Bronchial epithelial cell (primary cell): ENCODE measurements at regions not wholly inside any gene's neighbourhood (a gene's known extent, or its start where the extent isn't known, plus 50 kb on each side); places are given as distances from the start of the nearest gene placed in this dataset.
A peak's percentile ranks its signal among the peaks of the same experiment; 100 is the strongest.
"Not testable (repeated sequence)": the region's sequence is repeated elsewhere in the genome, so short reads cannot be mapped to it uniquely, and the experiment has no call there.

Experiments
- DNase-seq: peaks from one replicate; pipeline ENCODE4 v3.0.0-alpha.2; 2010; ENCODE audit warnings: low read depth
- FAIRE-seq: peaks from 2 replicates; lab custom pipeline; 2011; peaks lifted over from hg19 to GRCh38; lab: Jason Lieb, UNC
- H3K27me3 ChIP-seq: 2 replicates; pipeline ENCODE4 v1.5.1; 2011; ENCODE audit warnings: low read length; ENCODE audit not compliant: control insufficient read depth, insufficient read depth
- H3K36me3 ChIP-seq: 2 replicates; pipeline ENCODE4 v1.5.1; 2011; ENCODE audit warnings: low read length; ENCODE audit not compliant: control insufficient read depth, insufficient read depth
- H3K4me3 ChIP-seq: 2 replicates; pipeline ENCODE4 v1.5.1; 2011; ENCODE audit warnings: mild to moderate bottlenecking, low read depth, low read length, control low read depth
- TF ChIP-seq, protein P1 (sequence below): IDR thresholded peaks from 2 replicates; pipeline ENCODE4 v1.5.1; 2011; ENCODE audit warnings: mild to moderate bottlenecking, moderate library complexity, low read length, control low read depth, inconsistent platforms; ENCODE audit not compliant: insufficient read depth, severe bottlenecking

DNA sequence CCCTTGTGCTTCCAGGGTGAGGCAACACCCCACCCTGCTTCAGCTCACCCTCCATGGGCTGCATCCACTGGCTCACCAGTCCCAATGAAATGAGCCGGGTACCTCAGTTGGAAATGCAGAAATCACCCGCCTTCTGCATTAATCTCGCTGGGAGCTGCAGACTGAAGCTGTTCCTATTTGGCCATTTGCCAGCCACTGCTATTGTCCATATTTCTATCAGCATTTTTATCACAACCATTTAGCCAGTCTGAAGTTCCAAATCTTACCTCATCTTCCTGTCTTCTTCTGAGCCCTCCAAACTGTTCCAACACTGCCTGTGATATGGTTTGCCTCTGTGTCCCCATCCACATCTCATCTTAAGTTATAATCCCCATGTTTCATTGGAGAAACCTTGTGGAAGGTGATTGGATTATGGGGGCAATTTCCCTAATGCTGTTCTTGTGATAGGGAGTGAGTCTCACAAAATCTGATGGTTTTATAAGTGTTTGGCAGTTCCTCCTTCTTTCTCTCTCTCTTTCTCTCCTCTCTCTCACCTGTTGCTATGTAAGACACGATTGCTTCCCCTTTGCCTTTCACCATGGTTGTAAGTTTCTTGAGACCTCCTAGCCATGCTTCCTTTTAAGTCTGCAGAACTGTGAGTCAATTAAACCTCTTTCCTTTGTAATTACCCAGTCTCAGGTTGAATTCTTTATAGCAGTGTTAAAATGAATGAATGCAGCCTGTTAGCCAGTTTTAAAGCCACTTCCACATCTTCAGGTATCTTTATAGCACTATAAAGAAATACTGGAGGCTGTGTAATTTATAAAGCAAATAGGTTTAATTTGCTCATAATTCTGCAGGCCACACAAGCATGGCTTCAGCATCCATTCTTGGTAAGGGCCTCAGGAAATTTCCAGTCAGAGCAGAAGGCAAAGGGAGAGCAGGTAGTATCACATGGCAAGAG lies 203.5 kb downstream of the FCRL5 start:
- Histone ChIP-seq H3K27me3 (no peaks in the 10 kb centered on the region), H3K36me3 (no peaks in the 10 kb centered on the region), H3K4me3 (no peak overlapping the region)
- DNase-seq (no peak), FAIRE-seq (no peak)
- TF ChIP-seq, protein P1, sequence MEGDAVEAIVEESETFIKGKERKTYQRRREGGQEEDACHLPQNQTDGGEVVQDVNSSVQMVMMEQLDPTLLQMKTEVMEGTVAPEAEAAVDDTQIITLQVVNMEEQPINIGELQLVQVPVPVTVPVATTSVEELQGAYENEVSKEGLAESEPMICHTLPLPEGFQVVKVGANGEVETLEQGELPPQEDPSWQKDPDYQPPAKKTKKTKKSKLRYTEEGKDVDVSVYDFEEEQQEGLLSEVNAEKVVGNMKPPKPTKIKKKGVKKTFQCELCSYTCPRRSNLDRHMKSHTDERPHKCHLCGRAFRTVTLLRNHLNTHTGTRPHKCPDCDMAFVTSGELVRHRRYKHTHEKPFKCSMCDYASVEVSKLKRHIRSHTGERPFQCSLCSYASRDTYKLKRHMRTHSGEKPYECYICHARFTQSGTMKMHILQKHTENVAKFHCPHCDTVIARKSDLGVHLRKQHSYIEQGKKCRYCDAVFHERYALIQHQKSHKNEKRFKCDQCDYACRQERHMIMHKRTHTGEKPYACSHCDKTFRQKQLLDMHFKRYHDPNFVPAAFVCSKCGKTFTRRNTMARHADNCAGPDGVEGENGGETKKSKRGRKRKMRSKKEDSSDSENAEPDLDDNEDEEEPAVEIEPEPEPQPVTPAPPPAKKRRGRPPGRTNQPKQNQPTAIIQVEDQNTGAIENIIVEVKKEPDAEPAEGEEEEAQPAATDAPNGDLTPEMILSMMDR: no peak

DNA sequence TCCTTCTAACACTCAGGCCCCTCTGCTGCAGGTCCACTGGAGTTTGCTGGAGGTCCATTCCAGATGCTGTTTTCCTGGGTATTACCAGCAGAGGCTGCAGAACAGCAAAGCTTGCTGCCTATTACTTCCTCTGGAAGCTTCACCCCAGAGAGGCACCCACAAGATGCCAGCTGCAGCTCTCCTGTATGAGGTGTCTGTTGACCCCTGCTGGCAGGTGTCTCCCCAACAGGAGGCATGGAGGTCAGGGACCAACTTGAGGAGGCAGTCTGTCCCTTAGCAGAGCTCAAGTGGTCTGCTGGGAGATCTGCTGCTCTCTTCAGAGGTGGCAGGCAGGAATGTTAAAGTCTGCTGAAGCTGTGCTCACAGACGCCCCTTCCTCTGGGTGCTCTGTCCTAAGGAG lies 204.8 kb downstream of the FCRL5 start:
- FAIRE-seq (no peak), DNase-seq (no peak)
- no peaks in the 10 kb centered on the region for H3K36me3 ChIP-seq
- no peaks in the 10 kb centered on the region for H3K27me3 ChIP-seq
- TF ChIP-seq, protein P1: no peak
- no peak overlapping the region for H3K4me3 ChIP-seq

DNA sequence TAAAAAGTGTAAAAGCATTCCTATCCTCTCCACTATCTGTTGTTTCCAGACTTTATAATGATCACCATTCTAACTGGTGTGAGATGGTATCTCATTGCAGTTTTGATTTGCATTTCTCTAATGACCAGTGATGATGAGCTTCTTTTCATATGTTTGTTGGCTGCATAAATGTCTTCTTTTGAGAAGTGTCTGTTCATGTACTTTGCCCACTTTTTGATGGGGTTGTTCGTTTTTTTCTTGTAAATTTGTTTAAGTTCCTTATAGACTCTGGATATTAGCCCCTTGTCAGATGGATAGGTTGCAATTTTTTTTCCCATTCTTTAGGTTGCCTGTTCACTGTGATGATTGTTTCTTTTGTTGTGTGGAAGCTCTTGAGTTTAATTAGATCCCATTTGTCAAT lies 199.6 kb upstream of the ETV3 start:
- not testable (repeated sequence) for FAIRE-seq, H3K36me3 ChIP-seq, DNase-seq, H3K27me3 ChIP-seq, H3K4me3 ChIP-seq

DNA sequence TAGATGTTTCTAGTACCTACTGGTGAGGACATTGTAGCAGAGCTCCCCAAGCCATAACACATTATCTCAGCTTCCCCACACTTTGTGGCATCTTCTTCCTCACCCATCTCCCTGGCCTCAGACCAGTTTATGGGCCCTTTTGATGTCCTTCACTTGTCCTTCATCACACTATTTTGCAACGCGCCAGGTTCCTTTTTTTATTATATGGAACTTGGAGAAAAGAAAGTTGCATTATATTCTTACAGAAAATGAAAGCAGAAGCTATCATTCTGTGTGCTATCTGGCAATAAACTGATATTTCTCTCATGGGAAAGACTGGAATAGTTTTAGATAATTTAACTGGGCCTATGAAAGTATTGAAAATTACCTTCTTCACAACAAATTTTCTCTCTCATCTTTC lies 196.9 kb upstream of the ETV3 start:
- TF ChIP-seq, protein P1: no peak
- FAIRE-seq (no peak), DNase-seq (no peak)
- no peak overlapping the region for H3K4me3 ChIP-seq
- no peaks in the 10 kb centered on the region for H3K36me3 ChIP-seq
- H3K27me3 ChIP-seq: no peaks in the 10 kb centered on the region

DNA sequence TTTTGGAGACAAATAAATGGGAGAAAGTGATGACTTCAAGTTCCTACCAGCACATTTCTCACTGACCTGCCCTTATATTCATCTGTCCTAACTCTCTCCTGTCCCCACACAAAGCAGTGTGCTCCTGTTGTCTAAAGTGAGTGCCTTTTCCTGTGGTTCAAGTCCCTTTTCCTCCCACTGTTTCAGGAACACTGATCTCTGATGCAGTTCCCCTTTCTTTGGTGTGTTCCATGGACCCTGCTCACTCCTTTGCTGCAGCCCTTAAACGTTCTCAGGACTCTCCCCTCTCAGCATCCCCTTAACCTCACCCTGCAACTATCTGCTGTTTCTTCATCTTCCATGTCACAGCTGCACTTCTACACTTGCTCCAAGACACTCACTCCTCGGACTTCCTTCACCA lies 195.8 kb upstream of the ETV3 start:
- Histone ChIP-seq H3K36me3 (no peaks in the 10 kb centered on the region), H3K27me3 (no peaks in the 10 kb centered on the region), H3K4me3 (no peak overlapping the region)
- FAIRE-seq (peak; percentile 64), DNase-seq (no peak)
- TF ChIP-seq, protein P1: no peak

DNA sequence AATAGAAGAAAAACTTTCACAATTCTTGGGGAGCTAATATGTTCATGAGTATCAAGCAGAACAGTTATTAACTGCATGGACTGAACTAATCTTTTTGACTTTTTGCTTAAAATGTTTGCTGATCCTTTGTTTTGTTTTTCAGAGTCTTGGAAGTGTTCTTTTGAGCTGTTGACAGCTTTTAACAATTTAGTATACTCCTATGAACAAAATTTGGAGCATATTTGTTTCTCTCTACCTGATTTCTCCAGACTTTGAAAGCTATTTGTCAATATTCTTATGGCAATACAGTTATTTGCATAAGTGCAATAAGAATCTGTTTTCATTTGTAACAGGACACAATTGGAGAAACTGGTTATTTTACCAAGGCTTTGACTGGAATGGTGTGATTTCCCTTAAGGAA lies 192.0 kb upstream of the ETV3 start:
- not testable (repeated sequence) for H3K36me3 ChIP-seq, H3K4me3 ChIP-seq, H3K27me3 ChIP-seq, DNase-seq, FAIRE-seq

DNA sequence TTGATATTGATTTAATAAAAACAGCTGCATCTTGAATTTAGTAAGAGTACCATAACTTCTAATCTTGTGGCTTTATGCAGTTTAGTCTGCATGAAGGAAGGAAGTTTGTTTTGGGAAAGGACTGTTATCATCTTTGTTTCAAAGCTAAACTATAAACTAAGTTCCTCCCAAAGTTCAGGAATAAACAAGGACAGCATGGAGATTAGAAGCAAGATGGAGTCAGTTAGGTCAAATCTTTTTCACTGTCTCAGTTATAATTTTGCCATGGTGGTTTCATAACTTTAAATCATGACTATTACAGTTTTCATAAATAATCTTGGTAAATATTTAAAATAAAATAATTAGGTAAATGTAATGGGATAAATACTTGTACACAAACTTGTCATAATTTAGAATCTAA lies 189.9 kb upstream of the ETV3 start:
- not testable (repeated sequence) for H3K36me3 ChIP-seq, FAIRE-seq, DNase-seq, H3K27me3 ChIP-seq, H3K4me3 ChIP-seq
